ENCODE measurements at regions not wholly inside any gene's neighbourhood (a gene's known extent, or its start where the extent isn't known, plus 50 kb on each side); places are given as distances from the start of the nearest gene placed in this dataset.

- no peak for TF ChIP-seq EZH2phosphoT487 (IDR thresholded peaks at IDR 0.05; ENCODE audit: unreplicated experiment)
- TF ChIP-seq ZNF114 (CRISPR knock-in tag; IDR thresholded peaks at IDR 0.05): no peak
- TF ChIP-seq STAT1 (IDR thresholded peaks at IDR 0.05; ENCODE audit: unreplicated experiment): no peak
- no peak for TF ChIP-seq ZNF331 (CRISPR knock-in tag; IDR thresholded peaks at IDR 0.05; ENCODE audit: low read depth)
- no peak for TF ChIP-seq REST (IDR thresholded peaks at IDR 0.05; ENCODE audit: unreplicated experiment)
- TF ChIP-seq ETS1 (IDR thresholded peaks at IDR 0.05): no peak
- TF ChIP-seq JUNB (IDR thresholded peaks at IDR 0.05; ENCODE audit: unreplicated experiment): no peak
- no peak for TF ChIP-seq EZH2 (IDR thresholded peaks at IDR 0.05; ENCODE audit: low read depth, unreplicated experiment)
- TF ChIP-seq POLR2AphosphoS5 (IDR thresholded peaks at IDR 0.05; ENCODE audit: low read depth): no peak
- no peak for TF ChIP-seq CTCF (conservative IDR thresholded peaks at IDR 0.05; ENCODE audit: low read depth in 2 of 2)
Measured at GRCh38 chr9:90546200-90546599, 96.4 kb downstream of the DIRAS2 start (continued).

GRCh38 chr9:90547896-90548295, 94.7 kb downstream of the DIRAS2 start:
- no peaks in the 10 kb centered on the region for H3K79me2 ChIP-seq (replicated peaks; ENCODE audit: insufficient read depth)
- peaks cover 16% of the 10 kb centered on the region for H3K9me3 Mint-ChIP-seq
- peak; percentile 12 for DNase-seq (ENCODE audit: low spot score)
- no peaks in the 10 kb centered on the region for H3K4me1 Mint-ChIP-seq
- H3K27me3 ChIP-seq (ENCODE audit: insufficient read depth): no peaks in the 10 kb centered on the region
- H3K27ac ChIP-seq (ENCODE audit: low read depth): no peak overlapping the region
- H3K4me1 ChIP-seq (ENCODE audit: insufficient read depth): no peaks in the 10 kb centered on the region
- no peaks in the 10 kb centered on the region for H3K36me3 ChIP-seq (ENCODE audit: insufficient read depth)
- no peak overlapping the region for H3K27ac Mint-ChIP-seq
- H3K4me2 ChIP-seq: no peak overlapping the region
- peaks cover 8% of the 10 kb centered on the region; the same call in 2 of the 3 replicates for H3K36me3 Mint-ChIP-seq (ENCODE audit: low read depth)
- no peak for TF ChIP-seq REST (IDR thresholded peaks at IDR 0.05; ENCODE audit: unreplicated experiment)
- peak in 1 of 2 experiments; percentile 44 for TF ChIP-seq CTCF (conservative IDR thresholded peaks at IDR 0.05; ENCODE audit: low read depth in 2 of 2)
- no peak overlapping the region for H3K4me3 Mint-ChIP-seq
- no peak overlapping the region for H3K4me3 ChIP-seq
- peak; percentile 47; the same call in 2 of the 3 replicates for ATAC-seq
- H2AFZ ChIP-seq: no peak overlapping the region
- no peaks in the 10 kb centered on the region for H3K9me2 ChIP-seq (ENCODE audit: insufficient read depth)
- no peaks in the 10 kb centered on the region for H4K20me1 ChIP-seq (replicated peaks; ENCODE audit: insufficient read depth)
- no peaks in the 10 kb centered on the region for H3K27me3 Mint-ChIP-seq (ENCODE audit: insufficient read depth, low read depth, poor library complexity)
- H3F3A ChIP-seq (replicated peaks; ENCODE audit: low read depth): no peaks in the 10 kb centered on the region

Measured in GM23338 (cell line).